ENCODE measurements at regions not wholly inside any gene's neighbourhood (a gene's known extent, or its start where the extent isn't known, plus 50 kb on each side); places are given as distances from the start of the nearest gene placed in this dataset.

GRCh38 chr9:14369011-14369410 lies 55.1 kb upstream of the NFIB start:
- H3K4me3 Mint-ChIP-seq, result no peak overlapping the region
- no peaks in the 10 kb centered on the region for H3K27me3 Mint-ChIP-seq
- no peaks in the 10 kb centered on the region for H3K4me1 Mint-ChIP-seq (ENCODE audit: low read depth)
- H3K36me3 Mint-ChIP-seq (ENCODE audit: low read depth), result no peaks in the 10 kb centered on the region
- H3K9me3 Mint-ChIP-seq, result no peaks in the 10 kb centered on the region
- no peak overlapping the region for H3K27ac Mint-ChIP-seq
- intact Hi-C loops (cut with micrococcal nuclease), result no loop called here

- Mint-ChIP-seq H3K27ac (no peak overlapping the region), H3K36me3 (ENCODE audit: low read depth) (no peaks in the 10 kb centered on the region), H3K4me1 (ENCODE audit: low read depth) (no peaks in the 10 kb centered on the region), H3K27me3 (peaks cover 3% of the 10 kb centered on the region), H3K4me3 (no peak overlapping the region), H3K9me3 (no peaks in the 10 kb centered on the region)
- intact Hi-C loops (cut with micrococcal nuclease), result no loop called here
Observed at GRCh38 chr9:14366076-14366475, 52.1 kb upstream of the NFIB start.

GRCh38 chr9:14365670-14366069 lies 51.7 kb upstream of the NFIB start:
- no peaks in the 10 kb centered on the region for H3K9me3 Mint-ChIP-seq
- H3K4me3 Mint-ChIP-seq, result no peak overlapping the region
- intact Hi-C loops (cut with micrococcal nuclease), result no loop called here
- H3K27ac Mint-ChIP-seq, result no peak overlapping the region
- no peaks in the 10 kb centered on the region for H3K4me1 Mint-ChIP-seq (ENCODE audit: low read depth)
- H3K27me3 Mint-ChIP-seq, result peaks cover 3% of the 10 kb centered on the region
- no peaks in the 10 kb centered on the region for H3K36me3 Mint-ChIP-seq (ENCODE audit: low read depth)

Data from dendritic cell treated with granulocyte-macrophage colony-stimulating factor and Interleukin-4, amounts not matched to agents 40 ng/mL and 50 ng/mL, for 4 days (primary cell).